ENCODE measurements at regions not wholly inside any gene's neighbourhood (a gene's known extent, or its start where the extent isn't known, plus 50 kb on each side); places are given as distances from the start of the nearest gene placed in this dataset.

DNA sequence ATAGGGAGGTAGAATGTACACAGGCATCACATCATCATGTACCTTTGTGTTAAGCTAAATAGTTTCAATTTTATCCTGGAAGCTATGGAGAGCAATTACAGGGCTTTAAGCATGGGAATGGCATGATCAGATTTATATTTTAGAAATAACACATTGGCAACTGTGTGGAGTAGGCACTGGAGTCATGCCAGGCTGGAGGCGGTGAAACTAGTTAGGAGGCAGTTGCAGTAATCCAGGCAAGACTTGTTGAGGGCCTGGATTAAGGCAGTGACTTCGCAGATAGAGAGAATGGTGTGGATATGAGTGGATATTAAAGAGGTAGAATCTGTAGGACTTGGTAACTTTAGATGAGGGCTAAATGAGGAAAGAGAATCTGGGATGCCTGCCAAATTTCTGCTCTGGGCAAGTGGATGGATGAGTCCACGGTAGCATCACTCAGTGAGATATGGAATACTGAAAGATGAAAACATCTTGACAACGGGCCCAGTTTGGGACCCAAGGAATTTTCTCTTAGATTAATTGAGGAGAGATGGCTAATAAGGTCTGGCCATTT, 506.2 kb downstream of the FGF9 start:
- TF ChIP-seq EP300 (IDR thresholded peaks at IDR 0.05) (no peak), POLR2A (IDR thresholded peaks at IDR 0.05) (no peak)
- TF ChIP-seq, protein P1, sequence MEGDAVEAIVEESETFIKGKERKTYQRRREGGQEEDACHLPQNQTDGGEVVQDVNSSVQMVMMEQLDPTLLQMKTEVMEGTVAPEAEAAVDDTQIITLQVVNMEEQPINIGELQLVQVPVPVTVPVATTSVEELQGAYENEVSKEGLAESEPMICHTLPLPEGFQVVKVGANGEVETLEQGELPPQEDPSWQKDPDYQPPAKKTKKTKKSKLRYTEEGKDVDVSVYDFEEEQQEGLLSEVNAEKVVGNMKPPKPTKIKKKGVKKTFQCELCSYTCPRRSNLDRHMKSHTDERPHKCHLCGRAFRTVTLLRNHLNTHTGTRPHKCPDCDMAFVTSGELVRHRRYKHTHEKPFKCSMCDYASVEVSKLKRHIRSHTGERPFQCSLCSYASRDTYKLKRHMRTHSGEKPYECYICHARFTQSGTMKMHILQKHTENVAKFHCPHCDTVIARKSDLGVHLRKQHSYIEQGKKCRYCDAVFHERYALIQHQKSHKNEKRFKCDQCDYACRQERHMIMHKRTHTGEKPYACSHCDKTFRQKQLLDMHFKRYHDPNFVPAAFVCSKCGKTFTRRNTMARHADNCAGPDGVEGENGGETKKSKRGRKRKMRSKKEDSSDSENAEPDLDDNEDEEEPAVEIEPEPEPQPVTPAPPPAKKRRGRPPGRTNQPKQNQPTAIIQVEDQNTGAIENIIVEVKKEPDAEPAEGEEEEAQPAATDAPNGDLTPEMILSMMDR (IDR thresholded peaks at IDR 0.05): no peak
